Prostate gland (tissue), 2 donors: ENCODE measurements at regions not wholly inside any gene's neighbourhood (a gene's known extent, or its start where the extent isn't known, plus 50 kb on each side); places are given as distances from the start of the nearest gene placed in this dataset.

Experiments used
- CTCF ChIP-seq, 4 experiments: fragments of 200-600 bp in 2 of 4; fragments of 450-650 bp in 2 of 4; sonication (generic) in 2 of 4; IDR thresholded peaks; 1 replicate in 3 of 4; 2 replicates in 1 of 4; pipeline ENCODE4 v1.5.1; 2016 to 2019; ENCODE audit warnings: antibody characterized with exemption in 4 of 4, mild to moderate bottlenecking in 2 of 4, moderate library complexity in 2 of 4
- POLR2AphosphoS5 ChIP-seq: sonication (generic); formaldehyde crosslinking; IDR thresholded peaks from one replicate; pipeline ENCODE4 v1.6.1; 2017; ENCODE audit warnings: antibody characterized with exemption

GRCh38 chr20:16143596-16143995 is 429.7 kb downstream of the KIF16B start:
- TF ChIP-seq POLR2AphosphoS5 (no peak), CTCF (IDR thresholded peaks at IDR 0.05) (no peak)
